GM23248 (cell line): ENCODE measurements at regions not wholly inside any gene's neighbourhood (a gene's known extent, or its start where the extent isn't known, plus 50 kb on each side); places are given as distances from the start of the nearest gene placed in this dataset.
A peak's percentile ranks its signal among the peaks of the same experiment; 100 is the strongest.

Experiments
- DNase-seq: peaks from one replicate; pipeline ENCODE4 v3.0.0-alpha.2; 2015
- H2AFZ ChIP-seq: fragments of 200-600 bp; sonication (generic); 2 replicates; pipeline ENCODE4 v1.6.1; 2016; ENCODE audit warnings: antibody characterized with exemption
- H3F3A ChIP-seq: fragments of 200-600 bp; sonication (generic); 2 replicates; pipeline ENCODE4 v1.6.1; 2016; ENCODE audit warnings: mild to moderate bottlenecking, antibody characterized with exemption, mixed run types; ENCODE audit not compliant: insufficient read depth
- H3K27ac ChIP-seq: fragments of 200-600 bp; sonication (generic); 2 replicates; pipeline ENCODE4 v1.5.1; 2016; ENCODE audit warnings: mild to moderate bottlenecking
- H3K27me3 ChIP-seq: fragments of 200-600 bp; sonication (generic); replicated peaks from 2 replicates; pipeline ENCODE4 v1.6.1; 2016; ENCODE audit warnings: mild to moderate bottlenecking; ENCODE audit not compliant: insufficient read depth
- H3K36me3 ChIP-seq: fragments of 200-600 bp; sonication (generic); 2 replicates; pipeline ENCODE4 v1.6.1; 2016; ENCODE audit warnings: low read depth, mild to moderate bottlenecking
- H3K4me1 ChIP-seq: fragments of 200-600 bp; sonication (generic); 2 replicates; pipeline ENCODE4 v1.6.1; 2016; ENCODE audit warnings: mild to moderate bottlenecking; ENCODE audit not compliant: insufficient read depth
- H3K4me2 ChIP-seq: fragments of 200-600 bp; sonication (generic); one replicate; pipeline ENCODE4 v1.6.1; 2016; ENCODE audit warnings: mild to moderate bottlenecking; ENCODE audit not compliant: unreplicated experiment
- H3K4me3 ChIP-seq: fragments of 200-600 bp; sonication (generic); 2 replicates; pipeline ENCODE4 v1.5.1; 2016; ENCODE audit warnings: mild to moderate bottlenecking
- H3K79me2 ChIP-seq: fragments of 200-600 bp; sonication (generic); 2 replicates; pipeline ENCODE4 v1.6.1; 2016; ENCODE audit warnings: mild to moderate bottlenecking; ENCODE audit not compliant: insufficient read depth
- H3K9ac ChIP-seq: fragments of 200-600 bp; sonication (generic); 2 replicates; pipeline ENCODE4 v1.6.1; 2016; ENCODE audit warnings: mild to moderate bottlenecking
- H3K9me2 ChIP-seq: fragments of 200-600 bp; sonication (generic); 2 replicates; pipeline ENCODE4 v1.6.1; 2016; ENCODE audit warnings: mixed run types, mild to moderate bottlenecking, moderate library complexity; ENCODE audit not compliant: insufficient read depth
- H3K9me3 ChIP-seq: fragments of 200-600 bp; sonication (generic); one replicate; pipeline ENCODE4 v1.6.1; 2017; ENCODE audit warnings: low read depth
- H4K20me1 ChIP-seq: fragments of 200-600 bp; sonication (generic); 2 replicates; pipeline ENCODE4 v1.6.0; 2016; ENCODE audit not compliant: insufficient read depth
- EZH2 ChIP-seq: fragments of 200-600 bp; sonication (generic); IDR thresholded peaks from 2 replicates; pipeline ENCODE4 v1.6.1; 2018; ENCODE audit warnings: antibody characterized with exemption, mild to moderate bottlenecking; ENCODE audit not compliant: insufficient read depth, poor library complexity, severe bottlenecking
- EZH2phosphoT487 ChIP-seq: fragments of 200-600 bp; sonication (generic); IDR thresholded peaks from 2 replicates; pipeline ENCODE4 v1.6.1; 2018; ENCODE audit warnings: antibody characterized with exemption, moderate library complexity, mild to moderate bottlenecking, low read depth; ENCODE audit not compliant: insufficient read depth
- WGBS, 2 experiments: methylation state at CpG; one replicate each; pipeline ENCODE4 v1.1.6; 2015 to 2017; ENCODE audit warnings: low lambda C conversion rate in 2 of 2, low coverage in 1 of 2; ENCODE audit errors: missing lambda C conversion rate in 2 of 2; 5-methylcytosine and 5-hydroxymethylcytosine counted together
- in situ Hi-C: fragments of 300-500 bp; cut with MboI; formaldehyde crosslinking; loops from 2 replicates; pipeline ENCODE4 v1.15.0; 2020

DNA sequence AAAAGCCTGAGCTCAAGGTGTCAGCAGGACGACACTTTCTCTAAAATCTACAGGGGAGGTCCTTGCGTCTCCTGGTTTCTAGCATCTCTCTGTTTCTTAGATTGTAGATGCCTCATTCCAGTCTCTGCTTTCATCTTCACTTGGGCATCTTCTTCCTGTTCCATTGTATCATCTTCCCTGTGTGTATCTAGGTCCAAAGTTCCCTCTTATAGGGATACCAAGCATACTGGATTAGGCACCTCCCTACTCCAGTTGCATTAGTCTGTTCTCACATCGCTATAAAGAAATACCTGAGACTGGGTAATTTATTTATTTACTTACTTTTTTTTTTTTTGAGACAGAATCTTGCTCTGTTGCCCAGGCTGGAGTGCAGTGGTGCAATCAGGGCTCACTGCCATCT is 91.3 kb upstream of the ABCC4 start:
- H3K27me3 ChIP-seq = peaks cover 4% of the 10 kb centered on the region; the same call in 1 of the 2 replicates
- no peak overlapping the region for H3K9ac ChIP-seq
- no peaks in the 10 kb centered on the region for H3K79me2 ChIP-seq
- H2AFZ ChIP-seq = no peak overlapping the region
- H3K4me1 ChIP-seq = no peaks in the 10 kb centered on the region
- TF ChIP-seq EZH2 (no peak), EZH2phosphoT487 (no peak)
- H3K36me3 ChIP-seq = no peaks in the 10 kb centered on the region
- no peaks in the 10 kb centered on the region for H3K9me3 ChIP-seq
- no peak for DNase-seq
- H3K9me2 ChIP-seq = no peaks in the 10 kb centered on the region
- H3K4me2 ChIP-seq = no peak overlapping the region
- in situ Hi-C loops = no loop called here
- H3K4me3 ChIP-seq = no peak overlapping the region
- WGBS, 2 experiments = 43 to 49% methylated on average over 3 of the region's 3 CpGs
- H4K20me1 ChIP-seq = no peaks in the 10 kb centered on the region
- no peaks in the 10 kb centered on the region for H3F3A ChIP-seq
- H3K27ac ChIP-seq = no peak overlapping the region

- no peak overlapping the region for H3K9ac ChIP-seq
- peak overlapping the region; percentile 35; the same call in 1 of the 2 replicates for H2AFZ ChIP-seq
- no peaks in the 10 kb centered on the region for H3K79me2 ChIP-seq
- no peaks in the 10 kb centered on the region for H3K9me3 ChIP-seq
- H3K27ac ChIP-seq = no peak overlapping the region
- no peaks in the 10 kb centered on the region for H3K9me2 ChIP-seq
- peak overlapping the region; percentile 43 for H3K4me3 ChIP-seq
- H3K4me1 ChIP-seq = no peaks in the 10 kb centered on the region
- H4K20me1 ChIP-seq = no peaks in the 10 kb centered on the region
- no peak for TF ChIP-seq EZH2
- no peak for TF ChIP-seq EZH2phosphoT487
- no peaks in the 10 kb centered on the region for H3F3A ChIP-seq
- no peaks in the 10 kb centered on the region for H3K36me3 ChIP-seq
- H3K4me2 ChIP-seq = peak overlapping the region; percentile 65
- in situ Hi-C loops = loop anchor here (25.0 kb wide), 1 partner anchor 716 kb away; no protein-coding TSS in a partner anchor
- 40 to 46% methylated on average over 10 to 17 of the region's 17 CpGs for WGBS, 2 experiments
- no peak for DNase-seq
- no peaks in the 10 kb centered on the region; the same call in 1 of the 2 replicates for H3K27me3 ChIP-seq
Measured at GRCh38 chr13:95403349-95404140, 102.3 kb upstream of the ABCC4 start.

DNA sequence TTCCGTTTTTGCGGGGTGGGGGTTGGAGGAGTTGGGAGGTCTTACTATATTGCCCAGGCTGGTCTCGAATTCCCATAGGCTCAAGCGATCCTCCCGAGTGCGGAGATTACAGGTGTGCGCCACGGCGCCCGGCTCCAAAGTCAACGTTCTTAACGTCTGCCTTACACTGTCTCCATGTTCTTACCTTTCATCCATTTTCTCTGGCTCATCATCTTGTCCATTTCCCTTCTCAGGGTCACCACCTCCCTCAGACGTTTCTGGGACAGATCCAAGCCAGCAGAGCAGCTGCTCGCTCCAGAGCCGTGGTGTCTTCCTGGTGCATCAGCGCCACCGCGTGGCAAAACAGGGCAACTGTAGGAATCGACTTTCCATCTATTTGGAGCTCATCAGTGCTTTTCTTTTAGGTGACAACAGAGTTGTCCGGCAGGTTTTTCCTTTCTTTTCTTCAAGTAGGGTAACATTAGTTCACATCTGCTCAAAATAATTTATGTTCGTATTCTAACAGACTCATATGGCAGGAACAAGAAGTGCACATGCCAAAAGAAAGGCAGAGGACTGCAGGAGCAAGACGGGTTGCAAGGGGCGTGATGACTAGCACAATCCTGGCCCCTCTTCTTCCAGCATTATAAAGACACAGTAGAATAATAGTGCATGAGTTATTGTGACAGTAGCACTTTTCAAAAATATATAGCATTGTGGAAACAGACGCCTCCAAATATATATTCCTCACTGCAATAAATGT is 103.1 kb upstream of the ABCC4 start:
- H3K4me3 ChIP-seq = peak overlapping the region; percentile 43

DNA sequence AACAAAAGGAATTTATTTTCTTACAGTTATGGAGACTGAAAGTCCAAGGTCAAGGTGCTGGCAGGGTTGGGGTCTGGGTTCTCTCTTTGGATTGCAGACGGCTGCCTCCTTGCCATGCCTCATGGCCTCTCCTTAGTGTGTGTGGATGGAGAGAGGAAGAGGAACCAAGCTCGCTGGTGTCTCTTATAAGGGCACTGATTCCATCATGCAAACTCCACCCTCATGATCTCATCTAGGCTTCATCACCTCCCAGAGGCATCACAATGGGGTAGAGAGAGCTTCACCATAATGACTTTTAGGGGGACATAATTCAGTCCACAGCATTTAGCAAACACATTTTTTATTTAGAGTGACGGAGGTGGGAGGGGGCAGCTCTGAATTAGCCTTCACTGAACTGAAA is 104.9 kb upstream of the ABCC4 start:
- 30 to 36% methylated on average over 3 of the region's 3 CpGs for WGBS, 2 experiments
- no peaks in the 10 kb centered on the region; the same call in 1 of the 2 replicates for H3K27me3 ChIP-seq
- H2AFZ ChIP-seq = no peak overlapping the region
- no peaks in the 10 kb centered on the region for H4K20me1 ChIP-seq
- H3K4me3 ChIP-seq = no peak overlapping the region
- H3K9me2 ChIP-seq = no peaks in the 10 kb centered on the region
- TF ChIP-seq EZH2 = no peak
- no peak for TF ChIP-seq EZH2phosphoT487
- no peak overlapping the region for H3K9ac ChIP-seq
- DNase-seq = peak; percentile 25
- H3K9me3 ChIP-seq = no peaks in the 10 kb centered on the region
- H3K27ac ChIP-seq = no peak overlapping the region
- H3K4me2 ChIP-seq = no peak overlapping the region
- H3K4me1 ChIP-seq = no peaks in the 10 kb centered on the region
- in situ Hi-C loops = loop anchor here (25.0 kb wide), 1 partner anchor 719 kb away; no protein-coding TSS in a partner anchor
- H3K79me2 ChIP-seq = no peaks in the 10 kb centered on the region
- H3K36me3 ChIP-seq = no peaks in the 10 kb centered on the region
- no peaks in the 10 kb centered on the region for H3F3A ChIP-seq

More for the DNA sequence above, 103.1 kb upstream of the ABCC4 start:
- no peak overlapping the region for H3K9ac ChIP-seq
- H2AFZ ChIP-seq = peak overlapping the region; percentile 35; the same call in 1 of the 2 replicates
- H3K9me3 ChIP-seq = no peaks in the 10 kb centered on the region
- H4K20me1 ChIP-seq = no peaks in the 10 kb centered on the region
- TF ChIP-seq EZH2phosphoT487 (no peak), EZH2 (no peak)
- H3K36me3 ChIP-seq = no peaks in the 10 kb centered on the region
- no peaks in the 10 kb centered on the region for H3F3A ChIP-seq
- no peaks in the 10 kb centered on the region for H3K9me2 ChIP-seq
- H3K79me2 ChIP-seq = no peaks in the 10 kb centered on the region
- no peak overlapping the region for H3K27ac ChIP-seq
- DNase-seq = peak; percentile 83
- peak overlapping the region; percentile 65 for H3K4me2 ChIP-seq
- H3K4me1 ChIP-seq = no peaks in the 10 kb centered on the region
- no peaks in the 10 kb centered on the region; the same call in 1 of the 2 replicates for H3K27me3 ChIP-seq
- 12 to 15% methylated on average over 23 to 24 of the region's 24 CpGs for WGBS, 2 experiments
- in situ Hi-C loops = loop anchor here (25.0 kb wide), 1 partner anchor 717 kb away; no protein-coding TSS in a partner anchor
